NCI-H187 (cell line): ENCODE measurements at regions not wholly inside any gene's neighbourhood (a gene's known extent, or its start where the extent isn't known, plus 50 kb on each side); places are given as distances from the start of the nearest gene placed in this dataset.
"Not testable (repeated sequence)": the region's sequence is repeated elsewhere in the genome, so short reads cannot be mapped to it uniquely, and the experiment has no call there.

Source experiments
- DNase-seq, 2 experiments: peaks; one replicate each; lab custom pipeline; 2025; lab: John Stamatoyannopoulos, UW

- no peak for DNase-seq
Measured at GRCh38 chr2:224147174-224147573, 108.1 kb upstream of the SERPINE2 start.

- DNase-seq, result no peak
Measured at GRCh38 chr2:224146356-224147160, 107.5 kb upstream of the SERPINE2 start.

- no peak for DNase-seq
Measured at GRCh38 chr2:224145751-224146355, 106.8 kb upstream of the SERPINE2 start.

GRCh38 chr2:224143526-224143925 is 104.4 kb upstream of the SERPINE2 start:
- no peak for DNase-seq

GRCh38 chr2:224142397-224143312 is 103.6 kb upstream of the SERPINE2 start:
- no peak for DNase-seq

GRCh38 chr2:224141304-224141703 is 102.2 kb upstream of the SERPINE2 start:
- no peak for DNase-seq

- no peak for DNase-seq
Measured at GRCh38 chr2:224137208-224137607, 98.1 kb upstream of the SERPINE2 start.

GRCh38 chr2:224136396-224136795 is 97.3 kb upstream of the SERPINE2 start:
- DNase-seq, result no peak

- DNase-seq, result no peak
Measured at GRCh38 chr2:224135881-224136280, 96.8 kb upstream of the SERPINE2 start.

GRCh38 chr2:224134003-224134734 is 95.1 kb upstream of the SERPINE2 start:
- DNase-seq, result no peak

- no peak for DNase-seq
Measured at GRCh38 chr2:224133387-224133786, 94.3 kb upstream of the SERPINE2 start.

- DNase-seq, result no peak
Measured at GRCh38 chr2:224127871-224128501, 88.9 kb upstream of the SERPINE2 start.

- DNase-seq, result no peak
Measured at GRCh38 chr2:224126440-224126839, 87.4 kb upstream of the SERPINE2 start.

- DNase-seq, result no peak
Measured at GRCh38 chr2:224126003-224126402, 86.9 kb upstream of the SERPINE2 start.

- DNase-seq, result no peak
Measured at GRCh38 chr2:224122542-224122941, 83.5 kb upstream of the SERPINE2 start.

GRCh38 chr2:224121406-224122067 is 82.5 kb upstream of the SERPINE2 start:
- no peak for DNase-seq

- no peak for DNase-seq
Measured at GRCh38 chr2:224120986-224121385, 81.9 kb upstream of the SERPINE2 start.

GRCh38 chr2:224119846-224120245 is 80.8 kb upstream of the SERPINE2 start:
- DNase-seq, result not testable (repeated sequence)

GRCh38 chr2:224114428-224114827 is 75.3 kb upstream of the SERPINE2 start:
- no peak for DNase-seq

GRCh38 chr2:224113930-224114329 is 74.8 kb upstream of the SERPINE2 start:
- DNase-seq, result not testable (repeated sequence)

GRCh38 chr2:224111576-224111975 is 72.5 kb upstream of the SERPINE2 start:
- DNase-seq, result no peak
